ENCODE measurements at regions not wholly inside any gene's neighbourhood (a gene's known extent, or its start where the extent isn't known, plus 50 kb on each side); places are given as distances from the start of the nearest gene placed in this dataset.

GRCh38 chr11:20221566-20221965 is 61.3 kb upstream of the DBX1 start:
- TF ChIP-seq, protein P1, sequence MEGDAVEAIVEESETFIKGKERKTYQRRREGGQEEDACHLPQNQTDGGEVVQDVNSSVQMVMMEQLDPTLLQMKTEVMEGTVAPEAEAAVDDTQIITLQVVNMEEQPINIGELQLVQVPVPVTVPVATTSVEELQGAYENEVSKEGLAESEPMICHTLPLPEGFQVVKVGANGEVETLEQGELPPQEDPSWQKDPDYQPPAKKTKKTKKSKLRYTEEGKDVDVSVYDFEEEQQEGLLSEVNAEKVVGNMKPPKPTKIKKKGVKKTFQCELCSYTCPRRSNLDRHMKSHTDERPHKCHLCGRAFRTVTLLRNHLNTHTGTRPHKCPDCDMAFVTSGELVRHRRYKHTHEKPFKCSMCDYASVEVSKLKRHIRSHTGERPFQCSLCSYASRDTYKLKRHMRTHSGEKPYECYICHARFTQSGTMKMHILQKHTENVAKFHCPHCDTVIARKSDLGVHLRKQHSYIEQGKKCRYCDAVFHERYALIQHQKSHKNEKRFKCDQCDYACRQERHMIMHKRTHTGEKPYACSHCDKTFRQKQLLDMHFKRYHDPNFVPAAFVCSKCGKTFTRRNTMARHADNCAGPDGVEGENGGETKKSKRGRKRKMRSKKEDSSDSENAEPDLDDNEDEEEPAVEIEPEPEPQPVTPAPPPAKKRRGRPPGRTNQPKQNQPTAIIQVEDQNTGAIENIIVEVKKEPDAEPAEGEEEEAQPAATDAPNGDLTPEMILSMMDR (IDR thresholded peaks at IDR 0.05) = no peak
- no peak for TF ChIP-seq POLR2A (IDR thresholded peaks at IDR 0.05)
